ENCODE measurements at regions not wholly inside any gene's neighbourhood (a gene's known extent, or its start where the extent isn't known, plus 50 kb on each side); places are given as distances from the start of the nearest gene placed in this dataset.

DNA sequence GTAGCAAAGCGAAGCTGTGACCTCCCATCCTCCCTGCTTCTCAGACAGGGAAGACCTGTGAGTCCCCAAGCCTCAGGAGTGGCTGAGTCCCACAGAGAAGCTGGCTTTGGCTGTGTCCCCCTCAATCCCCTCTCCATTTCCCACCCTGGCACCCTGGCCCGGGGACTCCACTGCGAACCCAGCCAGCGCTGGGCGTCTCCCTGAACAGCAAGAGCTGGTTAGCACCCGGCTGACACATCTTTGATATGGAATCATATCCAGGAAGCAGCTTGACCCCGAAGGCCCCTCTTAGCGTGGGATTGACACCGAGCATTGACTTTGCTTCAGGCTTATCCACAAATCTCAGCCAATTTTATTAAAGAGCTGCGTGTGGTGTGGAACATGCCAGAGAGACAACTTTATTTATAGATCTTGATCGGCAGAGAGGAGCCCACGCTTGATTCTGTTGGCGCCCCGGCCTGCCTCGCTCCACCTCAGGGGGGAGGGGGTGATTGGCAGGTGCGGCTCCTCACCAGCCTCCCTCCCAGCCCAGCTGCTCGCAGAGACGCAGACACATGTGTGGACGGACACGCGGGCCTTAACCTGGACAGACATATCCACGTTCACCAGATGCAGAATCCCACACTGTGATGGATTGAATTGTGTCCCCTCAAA, 120.7 kb upstream of the MVB12B start:
- H3K9me3 ChIP-seq (ENCODE audit: control insufficient read depth, low read depth, low read length), result no peaks in the 10 kb centered on the region
- dilution Hi-C loops (cut with MboI; ENCODE audit: extremely low pct_ligation_motif_present, low sequenced_read_pairs), result no loop called here
- H3K4me1 ChIP-seq (ENCODE audit: control insufficient read depth, extremely low read depth, insufficient read depth, low read length), result no peaks in the 10 kb centered on the region
- DNase-seq (ENCODE audit: low read depth, low spot score) (no peak), FAIRE-seq (no peak)
- no peaks in the 10 kb centered on the region for H3K36me3 ChIP-seq (ENCODE audit: control insufficient read depth in 2 of 2, extremely low read depth in 1 of 2, insufficient read depth in 2 of 2, low read length in 2 of 2)
- no peak overlapping the region for H3K4me2 ChIP-seq (ENCODE audit: control insufficient read depth, extremely low read depth, insufficient read depth, low read depth, low read length)
- peaks cover 43% of the 10 kb centered on the region for H3K27me3 ChIP-seq (ENCODE audit: control insufficient read depth, extremely low read depth, insufficient read depth, low read length)
- H3K27ac ChIP-seq (ENCODE audit: control insufficient read depth, insufficient read depth, low read length), result no peak overlapping the region
- no peaks in the 10 kb centered on the region for H4K20me1 ChIP-seq (ENCODE audit: control insufficient read depth, extremely low read depth, insufficient read depth, low read length)
- H3K9ac ChIP-seq (ENCODE audit: control insufficient read depth, extremely low read depth, insufficient read depth, low read length), result no peak overlapping the region
- no peak overlapping the region for H3K4me3 ChIP-seq (ENCODE audit: control insufficient read depth in 2 of 3, extremely low read depth in 1 of 3, insufficient read depth in 2 of 3, low read depth in 1 of 3, low read length in 3 of 3)
- H2AFZ ChIP-seq (ENCODE audit: control insufficient read depth, low read length), result no peak overlapping the region
- H3K9me1 ChIP-seq (ENCODE audit: control insufficient read depth, extremely low read depth, insufficient read depth, low read length), result no peaks in the 10 kb centered on the region
- H3K79me2 ChIP-seq (ENCODE audit: control insufficient read depth, insufficient read depth, low read length), result no peaks in the 10 kb centered on the region
- TF ChIP-seq EZH2 (IDR thresholded peaks at IDR 0.05; ENCODE audit: low read length), result no peak
- TF ChIP-seq, protein P1, sequence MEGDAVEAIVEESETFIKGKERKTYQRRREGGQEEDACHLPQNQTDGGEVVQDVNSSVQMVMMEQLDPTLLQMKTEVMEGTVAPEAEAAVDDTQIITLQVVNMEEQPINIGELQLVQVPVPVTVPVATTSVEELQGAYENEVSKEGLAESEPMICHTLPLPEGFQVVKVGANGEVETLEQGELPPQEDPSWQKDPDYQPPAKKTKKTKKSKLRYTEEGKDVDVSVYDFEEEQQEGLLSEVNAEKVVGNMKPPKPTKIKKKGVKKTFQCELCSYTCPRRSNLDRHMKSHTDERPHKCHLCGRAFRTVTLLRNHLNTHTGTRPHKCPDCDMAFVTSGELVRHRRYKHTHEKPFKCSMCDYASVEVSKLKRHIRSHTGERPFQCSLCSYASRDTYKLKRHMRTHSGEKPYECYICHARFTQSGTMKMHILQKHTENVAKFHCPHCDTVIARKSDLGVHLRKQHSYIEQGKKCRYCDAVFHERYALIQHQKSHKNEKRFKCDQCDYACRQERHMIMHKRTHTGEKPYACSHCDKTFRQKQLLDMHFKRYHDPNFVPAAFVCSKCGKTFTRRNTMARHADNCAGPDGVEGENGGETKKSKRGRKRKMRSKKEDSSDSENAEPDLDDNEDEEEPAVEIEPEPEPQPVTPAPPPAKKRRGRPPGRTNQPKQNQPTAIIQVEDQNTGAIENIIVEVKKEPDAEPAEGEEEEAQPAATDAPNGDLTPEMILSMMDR (optimal IDR thresholded peaks at IDR 0.05 in 1 of 3, IDR thresholded peaks at IDR 0.05 in 1 of 3, conservative IDR thresholded peaks at IDR 0.05 in 1 of 3; ENCODE audit: extremely low read depth in 1 of 3, insufficient read depth in 2 of 3, low read length in 3 of 3), result no peak

DNA sequence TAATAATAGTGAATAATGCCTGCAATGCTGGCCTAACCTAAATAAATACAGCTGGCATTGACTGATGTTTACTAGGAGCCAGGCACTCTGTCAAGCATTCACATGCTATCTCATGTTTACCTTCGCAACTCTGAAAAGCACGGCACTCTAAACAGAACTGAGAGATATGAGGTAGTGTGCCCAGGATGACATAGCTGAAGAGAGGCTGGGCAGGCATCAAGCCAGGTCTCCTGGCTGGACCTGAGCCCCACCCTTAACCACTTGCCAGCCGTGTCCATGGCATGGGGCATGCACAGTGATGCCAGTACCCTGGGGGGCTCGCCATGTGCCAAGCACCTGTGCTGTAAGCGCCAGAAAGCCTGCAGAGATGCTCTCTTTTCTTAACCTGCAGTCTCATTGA, 119.4 kb upstream of the MVB12B start:
- H3K9ac ChIP-seq (ENCODE audit: control insufficient read depth, extremely low read depth, insufficient read depth, low read length), result no peak overlapping the region
- no peak for TF ChIP-seq EZH2 (IDR thresholded peaks at IDR 0.05; ENCODE audit: low read length)
- TF ChIP-seq, protein P1 (optimal IDR thresholded peaks at IDR 0.05 in 1 of 3, IDR thresholded peaks at IDR 0.05 in 1 of 3, conservative IDR thresholded peaks at IDR 0.05 in 1 of 3; ENCODE audit: extremely low read depth in 1 of 3, insufficient read depth in 2 of 3, low read length in 3 of 3), result no peak
- DNase-seq (ENCODE audit: low read depth, low spot score), result no peak
- H3K4me2 ChIP-seq (ENCODE audit: control insufficient read depth, extremely low read depth, insufficient read depth, low read depth, low read length), result no peak overlapping the region
- no peaks in the 10 kb centered on the region for H4K20me1 ChIP-seq (ENCODE audit: control insufficient read depth, extremely low read depth, insufficient read depth, low read length)
- H3K36me3 ChIP-seq (ENCODE audit: control insufficient read depth in 2 of 2, extremely low read depth in 1 of 2, insufficient read depth in 2 of 2, low read length in 2 of 2), result no peaks in the 10 kb centered on the region
- peaks cover 4% of the 10 kb centered on the region for H3K4me1 ChIP-seq (ENCODE audit: control insufficient read depth, extremely low read depth, insufficient read depth, low read length)
- no peak overlapping the region for H3K27ac ChIP-seq (ENCODE audit: control insufficient read depth, insufficient read depth, low read length)
- H3K4me3 ChIP-seq (ENCODE audit: control insufficient read depth in 2 of 3, extremely low read depth in 1 of 3, insufficient read depth in 2 of 3, low read depth in 1 of 3, low read length in 3 of 3), result no peak overlapping the region
- no peaks in the 10 kb centered on the region for H3K79me2 ChIP-seq (ENCODE audit: control insufficient read depth, insufficient read depth, low read length)
- dilution Hi-C loops (cut with MboI; ENCODE audit: extremely low pct_ligation_motif_present, low sequenced_read_pairs), result no loop called here
- no peaks in the 10 kb centered on the region for H3K9me3 ChIP-seq (ENCODE audit: control insufficient read depth, low read depth, low read length)
- H2AFZ ChIP-seq (ENCODE audit: control insufficient read depth, low read length), result no peak overlapping the region
- H3K9me1 ChIP-seq (ENCODE audit: control insufficient read depth, extremely low read depth, insufficient read depth, low read length), result no peaks in the 10 kb centered on the region
- FAIRE-seq, result no peak
- peaks cover 43% of the 10 kb centered on the region for H3K27me3 ChIP-seq (ENCODE audit: control insufficient read depth, extremely low read depth, insufficient read depth, low read length)
